Panc1 (cell line): ENCODE measurements at regions not wholly inside any gene's neighbourhood (a gene's known extent, or its start where the extent isn't known, plus 50 kb on each side); places are given as distances from the start of the nearest gene placed in this dataset.

Source experiments
- ATAC-seq: fragments of 200-7000 bp; cut with Tn5 transposase; 2 replicates; pipeline ENCODE4 v1.9.1; 2020; ENCODE audit warnings: mild to moderate bottlenecking, moderate library complexity
- BruUV-seq: library from RNA; stranded (reverse); fragments of 400-500 nt; replicated peaks from 2 replicates; lab custom pipeline; 2021; lab: Mats Ljungman, UMichigan
- CTCF ChIA-PET: fragments of 300-600 bp; sonication (Branson Sonifier 250); formaldehyde crosslinking; loops from one replicate; lab custom pipeline; 2022; ENCODE audit warnings: antibody characterized with exemption; lab: Charles Lee
- POLR2A ChIA-PET: fragments of 300-600 bp; sonication (Branson Sonifier 250); formaldehyde crosslinking; loops from one replicate; lab custom pipeline; 2022; ENCODE audit warnings: antibody characterized with exemption; lab: Charles Lee
- DNase-seq: peaks from one replicate; pipeline ENCODE4 v3.0.0-alpha.2; 2010; ENCODE audit warnings: low read depth, low spot score
- H3K27ac ChIP-seq: 2 replicates; pipeline ENCODE4 v1.5.1; 2011; ENCODE audit warnings: mild to moderate bottlenecking, low read length, inconsistent platforms
- H3K27me3 ChIP-seq: fragments of 200-500 bp; sonication (Bioruptor generic); 2 replicates; pipeline ENCODE4 v1.6.0; 2014; ENCODE audit warnings: low read length, inconsistent platforms; ENCODE audit not compliant: control insufficient read depth, insufficient read depth
- H3K36me3 ChIP-seq: fragments of 200-500 bp; sonication (Bioruptor generic); 2 replicates; pipeline ENCODE4 v1.5.1; 2014; ENCODE audit warnings: inconsistent platforms, mild to moderate bottlenecking, low read length, moderate library complexity; ENCODE audit not compliant: control insufficient read depth, insufficient read depth
- H3K4me1 ChIP-seq: 2 replicates; pipeline ENCODE4 v1.5.1; 2011; ENCODE audit warnings: inconsistent platforms, mild to moderate bottlenecking, low read length, moderate library complexity; ENCODE audit not compliant: control insufficient read depth, insufficient read depth
- H3K4me3 ChIP-seq, 2 experiments: 2 replicates each; pipeline ENCODE4 v1.5.1; 2011 to 2012; ENCODE audit warnings: low read depth in 2 of 2, low read length in 2 of 2, mild to moderate bottlenecking in 2 of 2, inconsistent platforms in 1 of 2, moderate library complexity in 1 of 2
- H3K9me3 ChIP-seq: fragments of 200-500 bp; sonication (Bioruptor generic); 2 replicates; pipeline ENCODE4 v1.5.1; 2014; ENCODE audit warnings: low read depth, mild to moderate bottlenecking, inconsistent platforms, low read length, moderate library complexity; ENCODE audit not compliant: control insufficient read depth, insufficient read depth
- POLR2AphosphoS5 ChIP-seq: IDR thresholded peaks from 2 replicates; pipeline ENCODE4 v1.6.1; 2012; ENCODE audit warnings: mild to moderate bottlenecking, low read depth, low read length, moderate library complexity
- SIN3A ChIP-seq: IDR thresholded peaks from 2 replicates; pipeline ENCODE4 v1.6.1; 2012; ENCODE audit warnings: low read depth, mild to moderate bottlenecking, low read length, moderate library complexity, borderline replicate concordance; ENCODE audit not compliant: insufficient read depth
- TCF7L2 ChIP-seq: IDR thresholded peaks from 2 replicates; pipeline ENCODE4 v1.6.1; 2011; ENCODE audit warnings: mild to moderate bottlenecking, low read depth, low read length, inconsistent platforms
- in situ Hi-C: cut with HindIII; loops from 2 replicates; pipeline ENCODE4 v1.10.0; 2016; ENCODE audit warnings: low sequenced_read_pairs, low pct_unique_long_range_greater_than_20kb
- intact Hi-C: fragments of 100-400 bp; cut with micrococcal nuclease; formaldehyde crosslinking; loops from one replicate; pipeline ENCODE4 v1.10.0; 2022; ENCODE audit not compliant: unreplicated experiment
- TF ChIP-seq, protein P1 (sequence below): fragments of 450-650 bp; IDR thresholded peaks from 2 replicates; pipeline ENCODE4 v1.5.1; 2017; ENCODE audit warnings: mild to moderate bottlenecking
- TF ChIP-seq, protein P2 (sequence below), 2 experiments: IDR thresholded peaks; 2 replicates each; pipeline ENCODE4 v1.6.1; 2011 to 2012; ENCODE audit warnings: low read depth in 2 of 2, control low read depth in 1 of 2, low read length in 1 of 2, mild to moderate bottlenecking in 1 of 2, moderate library complexity in 1 of 2; ENCODE audit not compliant: insufficient read depth in 1 of 2

DNA sequence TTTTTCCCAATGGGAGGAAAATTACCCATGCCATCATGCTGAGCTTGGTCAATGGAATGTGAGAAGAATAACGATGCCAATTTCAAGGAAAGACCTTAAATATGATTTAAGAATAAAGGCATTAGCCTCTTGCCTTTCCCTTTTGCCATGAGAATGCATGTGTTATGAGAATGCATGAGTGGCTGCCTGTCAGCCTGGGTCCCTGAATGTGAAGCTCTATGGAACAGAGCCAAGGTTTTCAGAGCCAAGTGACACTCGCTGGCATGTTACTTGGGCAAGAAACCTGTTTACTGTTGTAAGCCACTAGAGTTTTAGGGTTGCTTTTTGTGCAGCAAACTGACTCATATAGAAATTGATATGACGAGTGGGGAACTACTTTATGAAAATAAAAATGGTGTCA lies 75.7 kb downstream of the JRKL start:
- in situ Hi-C loops (no loop called here), intact Hi-C loops (loop anchor here (10.0 kb wide), 3 partner anchors 359 to 989 kb away; no protein-coding TSS in a partner anchor)
- no peaks in the 10 kb centered on the region for H3K36me3 ChIP-seq
- POLR2A ChIA-PET = no interaction called here
- H3K27ac ChIP-seq = no peak overlapping the region
- peaks cover 4% of the 10 kb centered on the region; the same call in 1 of the 2 replicates for H3K4me1 ChIP-seq
- no peaks in the 10 kb centered on the region for H3K9me3 ChIP-seq
- peaks cover 7% of the 10 kb centered on the region; the same call in 1 of the 2 replicates for H3K27me3 ChIP-seq
- TF ChIP-seq, protein P1, sequence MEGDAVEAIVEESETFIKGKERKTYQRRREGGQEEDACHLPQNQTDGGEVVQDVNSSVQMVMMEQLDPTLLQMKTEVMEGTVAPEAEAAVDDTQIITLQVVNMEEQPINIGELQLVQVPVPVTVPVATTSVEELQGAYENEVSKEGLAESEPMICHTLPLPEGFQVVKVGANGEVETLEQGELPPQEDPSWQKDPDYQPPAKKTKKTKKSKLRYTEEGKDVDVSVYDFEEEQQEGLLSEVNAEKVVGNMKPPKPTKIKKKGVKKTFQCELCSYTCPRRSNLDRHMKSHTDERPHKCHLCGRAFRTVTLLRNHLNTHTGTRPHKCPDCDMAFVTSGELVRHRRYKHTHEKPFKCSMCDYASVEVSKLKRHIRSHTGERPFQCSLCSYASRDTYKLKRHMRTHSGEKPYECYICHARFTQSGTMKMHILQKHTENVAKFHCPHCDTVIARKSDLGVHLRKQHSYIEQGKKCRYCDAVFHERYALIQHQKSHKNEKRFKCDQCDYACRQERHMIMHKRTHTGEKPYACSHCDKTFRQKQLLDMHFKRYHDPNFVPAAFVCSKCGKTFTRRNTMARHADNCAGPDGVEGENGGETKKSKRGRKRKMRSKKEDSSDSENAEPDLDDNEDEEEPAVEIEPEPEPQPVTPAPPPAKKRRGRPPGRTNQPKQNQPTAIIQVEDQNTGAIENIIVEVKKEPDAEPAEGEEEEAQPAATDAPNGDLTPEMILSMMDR = no peak
- TF ChIP-seq, protein P2, sequence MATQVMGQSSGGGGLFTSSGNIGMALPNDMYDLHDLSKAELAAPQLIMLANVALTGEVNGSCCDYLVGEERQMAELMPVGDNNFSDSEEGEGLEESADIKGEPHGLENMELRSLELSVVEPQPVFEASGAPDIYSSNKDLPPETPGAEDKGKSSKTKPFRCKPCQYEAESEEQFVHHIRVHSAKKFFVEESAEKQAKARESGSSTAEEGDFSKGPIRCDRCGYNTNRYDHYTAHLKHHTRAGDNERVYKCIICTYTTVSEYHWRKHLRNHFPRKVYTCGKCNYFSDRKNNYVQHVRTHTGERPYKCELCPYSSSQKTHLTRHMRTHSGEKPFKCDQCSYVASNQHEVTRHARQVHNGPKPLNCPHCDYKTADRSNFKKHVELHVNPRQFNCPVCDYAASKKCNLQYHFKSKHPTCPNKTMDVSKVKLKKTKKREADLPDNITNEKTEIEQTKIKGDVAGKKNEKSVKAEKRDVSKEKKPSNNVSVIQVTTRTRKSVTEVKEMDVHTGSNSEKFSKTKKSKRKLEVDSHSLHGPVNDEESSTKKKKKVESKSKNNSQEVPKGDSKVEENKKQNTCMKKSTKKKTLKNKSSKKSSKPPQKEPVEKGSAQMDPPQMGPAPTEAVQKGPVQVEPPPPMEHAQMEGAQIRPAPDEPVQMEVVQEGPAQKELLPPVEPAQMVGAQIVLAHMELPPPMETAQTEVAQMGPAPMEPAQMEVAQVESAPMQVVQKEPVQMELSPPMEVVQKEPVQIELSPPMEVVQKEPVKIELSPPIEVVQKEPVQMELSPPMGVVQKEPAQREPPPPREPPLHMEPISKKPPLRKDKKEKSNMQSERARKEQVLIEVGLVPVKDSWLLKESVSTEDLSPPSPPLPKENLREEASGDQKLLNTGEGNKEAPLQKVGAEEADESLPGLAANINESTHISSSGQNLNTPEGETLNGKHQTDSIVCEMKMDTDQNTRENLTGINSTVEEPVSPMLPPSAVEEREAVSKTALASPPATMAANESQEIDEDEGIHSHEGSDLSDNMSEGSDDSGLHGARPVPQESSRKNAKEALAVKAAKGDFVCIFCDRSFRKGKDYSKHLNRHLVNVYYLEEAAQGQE (IDR thresholded peaks at IDR 0.05; ENCODE audit: insufficient read depth in 1 of 2, low read depth in 2 of 2, low read length in 1 of 2) = no peak
- TF ChIP-seq SIN3A (no peak), POLR2AphosphoS5 (no peak), TCF7L2 (no peak)
- BruUV-seq = no TSS peak
- ATAC-seq = no peak
- DNase-seq = no peak
- CTCF ChIA-PET = interaction anchor here (1.1 kb wide), 1 partner anchor 675 kb away, joined by 3 read pairs; no protein-coding TSS in a partner anchor
- no peak overlapping the region for H3K4me3 ChIP-seq

DNA sequence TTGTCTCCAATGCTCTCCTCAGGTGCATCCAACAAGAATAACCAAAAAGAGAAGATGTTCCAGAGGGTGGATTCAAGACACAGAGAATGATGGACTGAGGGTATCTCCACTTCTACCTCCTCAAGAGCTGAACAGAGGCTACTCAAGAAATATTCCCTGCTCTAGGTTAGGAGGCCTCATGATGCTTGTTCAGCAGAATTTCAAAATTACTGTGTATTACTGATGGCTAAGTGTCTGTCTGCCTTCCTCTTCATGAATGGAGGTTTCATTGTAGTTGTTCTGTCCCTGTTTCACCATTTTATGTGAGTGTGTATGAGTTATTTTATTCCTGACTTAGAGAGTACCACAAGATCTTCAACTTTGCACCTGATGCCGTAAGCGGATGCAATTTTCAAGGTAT lies 76.8 kb downstream of the JRKL start:
- no peak overlapping the region for H3K27ac ChIP-seq
- intact Hi-C loops (loop anchor here (10.0 kb wide), 3 partner anchors 358 to 988 kb away; no protein-coding TSS in a partner anchor), in situ Hi-C loops (no loop called here)
- TF ChIP-seq, protein P2 (IDR thresholded peaks at IDR 0.05; ENCODE audit: insufficient read depth in 1 of 2, low read depth in 2 of 2, low read length in 1 of 2) = no peak
- TF ChIP-seq SIN3A (no peak), TCF7L2 (no peak), POLR2AphosphoS5 (no peak)
- TF ChIP-seq, protein P1 = no peak
- peaks cover under 1% of the 10 kb centered on the region; the same call in 1 of the 2 replicates for H3K27me3 ChIP-seq
- no TSS peak for BruUV-seq
- no peak for ATAC-seq
- CTCF ChIA-PET = no interaction called here
- POLR2A ChIA-PET = no interaction called here
- H3K4me1 ChIP-seq = peaks cover 4% of the 10 kb centered on the region; the same call in 1 of the 2 replicates
- no peaks in the 10 kb centered on the region for H3K36me3 ChIP-seq
- no peaks in the 10 kb centered on the region for H3K9me3 ChIP-seq
- no peak for DNase-seq
- no peak overlapping the region for H3K4me3 ChIP-seq
